Lower leg skin (tissue), 3 donors: ENCODE measurements at regions not wholly inside any gene's neighbourhood (a gene's known extent, or its start where the extent isn't known, plus 50 kb on each side); places are given as distances from the start of the nearest gene placed in this dataset.

ENCODE experiments used
- POLR2A ChIP-seq, 2 donors: fragments of 450-650 bp; IDR thresholded peaks; one replicate each; pipeline ENCODE4 v1.6.1; 2016 to 2017; ENCODE audit warnings: antibody characterized with exemption in 2 of 2, mild to moderate bottlenecking in 1 of 2, moderate library complexity in 1 of 2
- TF ChIP-seq, protein P1 (sequence below), 3 donors: fragments of 450-650 bp; IDR thresholded peaks; one replicate each; pipeline ENCODE4 v1.5.1; 2016; ENCODE audit warnings: antibody characterized with exemption in 3 of 3, mild to moderate bottlenecking in 3 of 3, moderate library complexity in 2 of 3

- TF ChIP-seq, protein P1, sequence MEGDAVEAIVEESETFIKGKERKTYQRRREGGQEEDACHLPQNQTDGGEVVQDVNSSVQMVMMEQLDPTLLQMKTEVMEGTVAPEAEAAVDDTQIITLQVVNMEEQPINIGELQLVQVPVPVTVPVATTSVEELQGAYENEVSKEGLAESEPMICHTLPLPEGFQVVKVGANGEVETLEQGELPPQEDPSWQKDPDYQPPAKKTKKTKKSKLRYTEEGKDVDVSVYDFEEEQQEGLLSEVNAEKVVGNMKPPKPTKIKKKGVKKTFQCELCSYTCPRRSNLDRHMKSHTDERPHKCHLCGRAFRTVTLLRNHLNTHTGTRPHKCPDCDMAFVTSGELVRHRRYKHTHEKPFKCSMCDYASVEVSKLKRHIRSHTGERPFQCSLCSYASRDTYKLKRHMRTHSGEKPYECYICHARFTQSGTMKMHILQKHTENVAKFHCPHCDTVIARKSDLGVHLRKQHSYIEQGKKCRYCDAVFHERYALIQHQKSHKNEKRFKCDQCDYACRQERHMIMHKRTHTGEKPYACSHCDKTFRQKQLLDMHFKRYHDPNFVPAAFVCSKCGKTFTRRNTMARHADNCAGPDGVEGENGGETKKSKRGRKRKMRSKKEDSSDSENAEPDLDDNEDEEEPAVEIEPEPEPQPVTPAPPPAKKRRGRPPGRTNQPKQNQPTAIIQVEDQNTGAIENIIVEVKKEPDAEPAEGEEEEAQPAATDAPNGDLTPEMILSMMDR (IDR thresholded peaks at IDR 0.05) = no peak
- no peak for TF ChIP-seq POLR2A (IDR thresholded peaks at IDR 0.05)
Measured at GRCh38 chr11:106497321-106497720, 419.9 kb downstream of the AASDHPPT start.
